ENCODE measurements at regions not wholly inside any gene's neighbourhood (a gene's known extent, or its start where the extent isn't known, plus 50 kb on each side); places are given as distances from the start of the nearest gene placed in this dataset.
"Not testable (repeated sequence)": the region's sequence is repeated elsewhere in the genome, so short reads cannot be mapped to it uniquely, and the experiment has no call there.

DNA sequence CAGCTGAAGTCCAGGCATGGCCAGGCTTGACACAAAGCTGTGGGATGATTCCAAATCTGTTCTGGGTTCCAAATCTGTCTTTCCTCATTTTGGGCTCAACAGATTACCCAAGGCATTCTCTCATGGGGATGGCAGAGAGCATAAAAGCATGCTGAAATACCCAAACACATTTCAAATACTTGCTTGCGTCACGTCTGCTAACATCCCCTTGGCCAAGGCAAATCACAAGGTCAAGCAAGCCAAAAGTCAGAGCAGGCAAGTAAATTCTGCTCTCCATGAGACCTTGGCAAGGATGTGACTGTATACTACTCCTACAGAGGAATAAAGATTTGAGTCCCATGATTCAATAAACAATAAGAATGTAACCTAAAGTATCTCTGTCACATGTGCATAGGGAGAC, 306.7 kb downstream of the EPB41L4A start:
- no peak for DNase-seq (ENCODE audit: low read depth in 2 of 2)

DNA sequence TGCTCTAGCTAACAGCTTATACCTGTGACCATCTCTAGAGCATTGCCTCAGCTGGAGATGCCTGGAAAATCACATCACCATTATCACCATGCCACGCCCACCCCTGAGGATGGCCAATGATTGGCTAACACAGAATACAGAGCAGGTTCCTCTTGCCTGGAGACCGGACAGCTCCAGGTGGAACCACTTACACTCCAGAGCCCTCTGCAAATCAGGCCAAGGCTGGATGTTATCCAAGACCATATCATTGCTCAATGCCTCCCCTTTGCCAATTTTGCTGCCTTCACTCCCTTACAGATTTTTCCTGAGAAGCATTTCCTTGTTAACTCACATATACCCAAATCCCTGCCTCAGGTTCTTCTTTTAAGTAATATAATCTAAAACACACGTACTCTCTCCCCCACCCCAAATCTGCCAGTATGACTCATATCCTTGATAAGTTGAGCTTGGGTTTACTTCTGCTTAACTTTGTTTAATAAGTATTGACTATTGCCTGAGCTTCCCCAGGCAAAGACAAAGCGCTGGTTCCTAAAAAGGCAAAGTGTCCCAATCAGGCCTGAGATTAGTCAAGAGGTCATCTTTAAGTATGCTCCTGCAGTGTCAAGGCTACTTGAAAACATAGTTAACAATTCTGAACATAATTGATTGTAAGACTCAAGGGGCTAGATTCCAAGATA, 309.6 kb downstream of the EPB41L4A start:
- peak; percentile 92 to 95 for DNase-seq (ENCODE audit: low read depth in 2 of 2)

DNA sequence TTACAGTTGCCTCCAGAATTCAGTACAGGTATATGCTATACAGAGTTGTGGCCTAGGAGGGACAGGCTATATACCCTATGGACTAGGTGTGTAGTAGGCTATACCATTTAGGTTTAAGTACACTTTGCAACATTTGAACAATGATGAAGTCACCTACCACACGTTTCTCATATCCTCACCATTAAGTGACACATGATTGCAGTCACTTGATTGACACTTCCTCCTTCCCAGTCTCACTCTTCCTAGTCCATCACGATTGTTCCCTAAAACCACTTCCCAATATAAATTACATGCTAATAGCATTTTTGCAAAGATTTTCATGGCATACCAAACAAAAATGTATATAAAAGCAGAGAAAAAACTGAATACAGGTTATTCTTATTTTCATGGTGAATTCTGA, 312.2 kb downstream of the EPB41L4A start:
- no peak for DNase-seq (ENCODE audit: low read depth in 2 of 2)

DNA sequence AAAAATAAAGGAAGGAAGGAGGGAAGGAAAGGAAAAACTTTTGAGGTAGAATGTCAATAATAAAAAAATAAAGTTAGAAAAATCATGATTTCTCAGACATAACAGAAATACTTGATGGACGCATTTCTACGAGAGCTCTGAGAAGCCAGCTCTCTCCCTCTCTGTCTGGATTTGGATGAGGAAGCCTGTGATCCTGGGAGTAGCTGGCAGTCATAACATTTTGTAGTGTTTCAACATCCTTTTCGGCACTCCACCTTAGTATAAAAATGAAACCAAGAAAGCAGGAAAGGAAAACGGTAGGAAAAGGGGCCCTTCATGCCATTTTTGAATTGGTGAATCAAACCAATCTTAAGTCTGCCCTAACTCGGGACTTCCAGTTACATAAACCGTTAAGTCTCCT, 321.3 kb downstream of the EPB41L4A start:
- DNase-seq (ENCODE audit: low read depth in 2 of 2) = no peak

DNA sequence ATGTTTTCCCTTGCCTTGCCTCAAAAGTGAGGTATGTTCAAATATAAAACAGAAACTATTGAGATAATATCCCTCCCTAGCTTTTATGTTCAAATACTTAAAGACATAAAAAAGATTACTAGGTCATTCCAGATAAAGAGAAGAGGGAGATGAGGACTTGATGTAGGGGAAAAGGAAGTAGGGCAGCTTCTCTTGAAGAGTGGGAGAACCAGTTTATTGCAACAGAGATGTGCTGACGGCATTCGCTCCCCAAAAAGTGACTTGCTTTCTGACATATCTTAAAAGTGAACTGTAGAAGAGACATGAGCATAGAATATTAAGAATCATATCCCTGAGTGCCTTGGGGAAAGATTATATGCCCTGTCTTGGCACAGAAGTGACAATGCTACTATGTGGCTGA, 330.2 kb upstream of the NREP start:
- no peak for DNase-seq (ENCODE audit: low read depth in 2 of 2)

DNA sequence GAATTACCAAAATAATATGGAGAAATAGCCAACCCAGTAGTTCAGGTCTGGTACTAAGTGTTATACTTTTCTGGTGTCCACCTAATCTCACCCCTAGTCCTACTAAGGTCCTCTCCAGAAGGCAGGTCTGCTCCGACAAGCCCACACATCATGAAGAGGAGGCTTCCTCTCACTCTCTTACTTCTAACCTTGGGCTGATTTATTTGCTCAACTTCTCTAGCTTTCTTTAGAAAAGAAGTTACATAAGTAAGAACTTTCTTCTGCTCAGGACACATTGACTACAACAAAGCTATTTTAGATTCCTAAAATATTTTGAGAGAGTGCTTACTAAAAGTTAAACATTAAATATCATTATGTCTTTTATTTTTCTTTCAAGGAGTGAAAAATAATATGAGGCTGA, 329.7 kb upstream of the NREP start:
- DNase-seq (ENCODE audit: low read depth in 2 of 2) = no peak

DNA sequence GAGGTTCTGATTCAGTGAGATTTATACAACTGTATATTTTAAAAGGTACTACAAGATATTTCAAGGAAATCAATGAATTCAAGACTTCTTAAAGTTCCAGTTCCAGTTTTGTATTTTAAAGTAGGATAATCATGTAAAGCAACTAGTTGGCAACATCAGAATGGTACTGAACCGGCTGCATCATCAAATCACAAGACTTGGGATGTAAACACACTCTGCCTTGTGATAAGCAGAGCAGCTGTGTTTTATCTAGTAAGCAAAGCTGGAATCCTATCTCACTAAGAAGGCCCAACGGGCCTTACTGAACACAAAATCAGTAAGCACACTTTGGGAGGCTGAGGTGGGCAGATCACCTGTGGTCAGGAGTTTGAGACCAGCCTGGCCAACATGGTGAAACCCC, 327.2 kb upstream of the NREP start:
- no peak for DNase-seq (ENCODE audit: low read depth in 2 of 2)

DNA sequence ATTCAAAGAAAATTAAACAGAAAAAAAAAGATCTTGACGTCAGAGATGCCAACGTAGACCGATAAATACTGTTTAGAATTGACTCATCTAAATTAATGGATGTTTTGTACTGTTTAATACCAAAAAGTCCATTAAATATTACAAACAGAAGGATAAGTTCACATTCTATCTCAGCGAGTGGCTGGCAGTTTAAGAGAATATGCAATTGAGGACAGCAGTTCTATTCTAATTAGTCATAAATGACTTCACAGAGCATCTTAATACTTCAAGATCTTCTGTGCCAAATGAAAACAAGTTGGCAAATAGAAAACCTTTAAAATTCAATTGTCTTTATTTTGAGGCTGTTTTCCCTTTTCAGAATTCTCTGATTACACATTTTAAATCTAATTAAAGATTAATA, 326.6 kb upstream of the NREP start:
- DNase-seq (ENCODE audit: low read depth in 2 of 2) = no peak

DNA sequence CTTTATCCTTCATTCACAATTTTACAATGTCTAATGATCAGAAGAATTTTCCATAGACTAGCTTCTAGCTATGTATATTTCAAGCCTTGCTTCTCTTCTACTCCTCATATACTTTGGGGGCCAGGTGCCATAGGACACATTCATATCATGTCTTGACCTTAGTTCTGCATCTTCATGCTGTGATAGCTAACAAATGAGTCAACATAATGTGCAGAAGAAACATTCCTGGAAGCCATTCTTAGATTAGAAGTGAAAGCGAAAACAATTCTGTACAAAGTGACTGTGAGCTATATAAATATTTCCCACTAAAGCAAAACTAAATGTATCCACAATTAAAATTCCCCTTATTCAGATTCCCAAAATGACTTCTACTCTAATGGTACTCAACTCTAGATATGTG, 320.2 kb upstream of the NREP start:
- no peak for DNase-seq (ENCODE audit: low read depth in 2 of 2)

DNA sequence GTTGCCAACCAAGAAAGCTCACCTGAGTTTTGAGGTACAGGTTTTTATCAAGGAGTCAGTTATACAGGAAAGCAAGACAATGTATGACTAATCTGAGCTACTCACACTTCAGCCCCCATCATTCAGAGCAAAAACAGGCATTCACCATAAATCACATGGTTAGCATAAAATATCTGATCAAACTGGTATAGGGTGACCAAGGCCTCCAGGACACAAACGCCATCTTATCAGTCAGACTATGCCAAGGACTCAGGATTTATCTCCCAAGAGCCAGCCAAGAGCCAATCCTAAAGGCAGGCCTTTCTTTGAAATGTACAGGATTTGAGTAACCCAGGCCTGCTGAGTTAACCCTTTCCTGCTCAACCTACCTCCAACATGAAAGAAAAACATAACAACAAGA, 313.0 kb upstream of the NREP start:
- no peak for DNase-seq (ENCODE audit: low read depth in 2 of 2)

DNA sequence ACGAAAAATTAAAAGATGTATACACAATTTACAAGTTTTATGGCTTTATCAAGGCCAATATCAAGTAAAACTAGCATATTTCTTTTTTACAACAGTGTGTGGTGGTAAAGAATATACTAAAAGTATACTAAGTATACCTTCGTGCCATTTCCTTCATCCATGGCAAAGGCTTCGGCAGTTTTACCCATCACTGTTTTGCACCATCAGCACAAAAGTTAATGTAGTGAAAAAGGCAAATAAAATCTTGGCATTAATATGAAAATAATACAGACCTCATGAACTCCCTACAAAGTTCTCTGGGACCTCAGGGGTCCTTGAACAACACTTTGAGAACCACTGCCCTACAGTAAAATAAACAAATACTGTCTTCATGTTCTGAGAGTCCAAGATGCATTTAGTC, 312.3 kb upstream of the NREP start:
- DNase-seq (ENCODE audit: low read depth in 2 of 2) = no peak

DNA sequence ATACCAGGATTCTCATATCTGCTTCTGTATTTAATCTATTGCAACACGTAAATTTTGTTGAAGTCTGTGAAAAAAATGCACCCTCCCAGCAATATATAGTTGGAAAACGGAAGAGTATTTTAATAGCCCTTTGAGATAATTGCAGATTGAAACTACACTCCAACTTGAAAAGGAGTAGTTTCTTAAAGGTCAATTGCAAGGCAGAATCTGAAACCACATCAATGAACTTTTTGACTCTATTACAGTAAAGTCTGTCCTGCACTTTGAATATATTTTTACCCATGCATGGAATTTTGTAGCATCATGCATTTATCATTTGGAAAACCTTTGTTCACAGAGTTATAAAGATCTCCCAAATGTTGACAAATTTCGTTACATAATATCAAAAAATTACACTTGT, 311.6 kb upstream of the NREP start:
- no peak for DNase-seq (ENCODE audit: low read depth in 2 of 2)

DNA sequence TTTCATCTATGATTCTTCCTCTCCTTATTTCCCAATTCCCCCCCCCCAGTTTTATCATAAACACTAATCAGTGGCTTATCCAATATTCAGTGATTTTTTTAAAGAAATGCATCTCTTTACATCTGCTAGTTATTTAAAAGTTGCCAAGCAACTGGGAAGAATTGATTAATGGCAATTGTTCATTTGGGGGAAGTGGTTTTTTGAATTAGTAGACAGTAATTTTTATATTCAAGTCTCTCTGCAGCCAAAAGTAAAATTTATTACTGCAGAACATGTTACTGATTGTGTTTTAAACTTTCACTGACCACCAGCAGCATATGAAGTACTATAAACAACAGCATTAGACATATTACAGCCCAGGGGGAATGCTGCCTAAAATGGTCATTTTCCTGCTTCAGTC, 308.8 kb upstream of the NREP start:
- peak; percentile 53 to 57 for DNase-seq (ENCODE audit: low read depth in 2 of 2)

DNA sequence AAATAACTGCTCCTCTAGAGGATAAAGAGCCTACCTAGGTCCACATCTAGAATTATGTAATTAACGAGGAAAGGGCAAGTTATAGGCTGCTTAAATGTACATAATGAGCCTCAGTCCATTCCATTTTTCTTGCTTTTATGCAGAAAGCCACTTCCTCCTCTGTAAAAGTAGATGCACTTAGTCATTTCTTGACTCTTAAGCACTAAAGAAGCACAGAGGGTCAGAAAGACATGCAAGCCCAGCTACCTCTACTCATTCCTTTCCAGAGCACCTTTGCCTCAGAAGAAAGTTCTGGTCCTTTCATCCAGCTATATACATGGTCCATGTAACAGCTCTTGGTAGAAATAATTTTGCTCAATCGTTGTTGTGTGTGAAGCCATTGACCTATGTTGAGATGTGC, 308.0 kb upstream of the NREP start:
- no peak for DNase-seq (ENCODE audit: low read depth in 2 of 2)

DNA sequence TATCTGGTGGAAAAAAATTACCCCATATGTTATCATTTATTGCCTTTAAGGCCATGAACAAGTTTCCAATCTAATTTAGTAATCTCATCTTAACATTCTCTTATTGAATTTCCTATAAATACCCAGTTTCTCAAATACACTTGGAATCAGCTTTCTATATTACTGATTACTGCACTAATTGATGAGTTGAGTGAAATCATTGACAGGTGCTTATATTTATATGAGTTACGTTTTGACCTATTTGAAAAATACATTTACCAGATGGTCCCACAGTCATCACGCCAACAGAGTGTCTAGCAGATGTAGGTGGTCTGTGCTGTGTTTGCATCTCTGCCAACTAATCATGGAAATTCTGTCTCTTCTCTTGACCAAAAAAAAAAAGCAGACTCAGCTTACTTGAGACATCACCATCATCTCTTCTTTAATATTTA, 307.3 kb upstream of the NREP start:
- no peak for DNase-seq (ENCODE audit: low read depth in 2 of 2)

DNA sequence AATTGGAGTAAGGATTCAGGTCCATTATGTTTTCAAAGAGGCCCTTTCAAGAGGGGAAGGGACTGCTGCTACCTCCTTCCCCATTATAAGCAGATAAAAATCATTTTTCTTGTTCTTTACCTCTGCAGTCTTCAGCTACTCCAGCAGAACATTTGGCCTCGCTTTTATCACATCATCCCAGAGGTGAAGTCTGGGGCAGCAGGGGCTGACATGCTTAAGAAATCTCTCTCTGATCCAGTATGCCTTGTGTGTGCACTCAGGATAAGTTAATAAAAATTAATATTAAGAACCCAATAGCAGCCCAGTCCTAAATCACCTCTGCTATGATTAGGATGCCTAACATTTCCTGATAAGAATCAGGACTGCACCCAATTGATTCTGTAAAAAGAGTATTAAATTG, 306.9 kb upstream of the NREP start:
- no peak for DNase-seq (ENCODE audit: low read depth in 2 of 2)

DNA sequence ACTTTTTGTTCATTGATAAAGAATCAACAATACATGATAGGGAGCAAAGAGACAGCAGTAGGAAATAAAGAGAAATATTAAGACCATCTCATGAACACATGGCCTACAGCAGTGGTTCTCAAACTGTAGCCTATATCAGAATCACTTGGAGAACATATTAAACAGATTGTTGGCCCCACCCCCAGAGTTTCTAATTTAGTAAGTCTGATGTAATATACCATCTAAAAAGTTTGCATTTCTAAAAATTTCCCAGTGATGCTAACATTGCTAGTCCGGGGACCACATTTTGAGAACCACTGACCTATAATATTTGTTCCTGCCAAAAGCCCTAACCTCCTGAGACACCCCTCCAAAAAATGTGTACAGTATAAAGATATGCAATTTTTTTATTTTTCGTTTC, 306.2 kb upstream of the NREP start:
- DNase-seq (ENCODE audit: low read depth in 2 of 2) = no peak

DNA sequence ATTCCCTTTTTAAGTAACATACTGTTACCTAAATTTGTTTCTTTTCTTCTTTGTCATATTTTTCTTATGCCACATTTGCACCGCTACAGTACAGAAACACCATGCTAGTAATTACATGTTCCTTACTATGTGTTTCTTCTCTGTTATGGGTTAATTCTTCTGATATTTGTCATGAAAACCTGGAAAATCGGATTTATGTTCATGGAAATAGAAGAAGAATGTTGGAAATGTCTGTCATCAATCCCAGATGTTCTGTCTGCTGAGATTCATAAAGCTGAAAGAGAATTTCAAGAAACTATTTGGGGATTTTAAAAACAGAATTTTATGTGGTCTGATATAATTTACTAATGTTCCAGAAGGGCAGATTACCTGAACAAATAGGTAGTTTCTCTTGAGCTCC, 305.2 kb upstream of the NREP start:
- DNase-seq (ENCODE audit: low read depth in 2 of 2) = no peak

DNA sequence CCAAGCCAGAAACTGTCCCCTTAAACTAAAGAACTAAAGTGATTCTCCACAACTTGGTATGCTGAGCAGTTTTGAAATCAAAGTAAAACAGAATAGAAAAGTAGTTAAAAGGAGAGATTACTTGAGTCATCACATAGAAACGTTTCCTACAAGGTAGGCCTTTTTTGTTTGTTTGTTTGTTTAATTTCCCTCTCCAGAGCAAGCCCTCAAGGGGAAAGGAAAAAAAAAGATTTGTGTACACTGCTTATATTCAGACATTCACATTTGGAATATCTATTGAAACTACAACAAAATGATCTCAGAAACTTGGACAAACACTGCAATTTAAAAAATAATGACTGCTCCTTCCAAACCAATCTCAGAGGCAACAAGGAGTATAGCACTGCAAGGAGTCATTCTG, 304.7 kb upstream of the NREP start:
- no peak for DNase-seq (ENCODE audit: low read depth in 2 of 2)

DNA sequence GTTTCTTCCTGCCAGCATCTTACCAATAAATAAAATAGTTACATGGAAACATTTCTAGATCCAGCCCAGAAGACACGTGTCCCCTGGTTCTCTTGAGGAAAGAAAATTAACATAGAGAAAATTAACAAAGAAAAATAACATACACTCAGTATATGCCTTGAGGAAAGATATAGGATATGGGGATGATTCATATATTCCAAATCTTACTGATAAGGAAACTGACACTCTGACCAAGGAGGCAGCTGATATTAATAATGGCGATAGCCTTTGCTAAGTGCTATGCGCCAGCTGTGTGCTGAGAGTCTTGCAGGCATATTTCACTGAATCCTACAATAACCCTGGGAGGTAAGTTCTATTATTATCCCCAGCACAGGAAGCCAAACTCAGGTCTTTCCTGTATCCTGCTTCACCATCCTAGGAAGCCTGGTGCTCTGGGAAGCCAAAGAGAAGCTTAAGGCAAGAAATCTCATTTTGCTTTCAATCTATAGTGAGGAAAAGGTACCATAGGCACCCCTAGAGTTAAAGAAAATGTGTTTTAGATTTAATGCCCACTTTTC, 302.7 kb upstream of the NREP start:
- no peak for DNase-seq (ENCODE audit: low read depth in 2 of 2)

DNA sequence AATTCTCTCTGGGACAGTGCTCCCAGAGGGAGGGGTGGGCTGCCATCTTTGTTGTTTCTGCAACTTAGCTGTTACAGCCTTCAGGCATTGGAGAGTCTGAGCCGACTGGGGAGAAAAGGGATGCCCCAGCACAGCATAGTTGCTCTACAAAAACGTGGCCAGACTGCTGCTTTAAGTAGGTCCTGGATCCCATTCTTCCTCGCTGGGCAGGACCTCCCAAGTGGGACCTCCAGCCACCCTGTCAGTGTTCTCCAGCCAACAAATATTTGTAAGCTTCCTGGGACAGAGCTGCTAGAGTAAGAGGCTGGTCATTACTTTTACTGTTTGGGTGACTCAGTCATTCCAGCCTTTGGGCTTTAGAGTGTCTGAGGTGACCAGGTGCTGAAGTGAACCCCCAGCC, 292.7 kb upstream of the NREP start:
- DNase-seq (ENCODE audit: low read depth in 2 of 2) = no peak

DNA sequence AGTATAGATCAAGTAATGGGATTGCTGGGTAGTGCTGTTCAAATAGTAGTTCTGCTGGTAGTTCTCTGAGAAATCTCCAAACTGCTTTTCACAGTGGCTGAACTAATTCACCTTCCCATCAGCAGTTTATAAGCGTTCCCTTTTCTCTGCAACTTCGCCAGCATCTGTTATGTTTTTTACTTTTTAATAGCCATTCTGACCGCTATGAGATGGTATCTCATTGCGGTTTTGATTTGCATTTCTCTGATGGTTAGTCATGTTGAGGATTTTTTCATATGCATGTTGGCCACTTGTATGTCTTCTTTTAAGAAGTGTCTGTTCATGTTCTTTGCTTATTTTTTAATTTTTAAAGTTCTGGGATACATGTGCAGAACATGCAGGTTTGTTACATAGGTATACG, 279.2 kb upstream of the NREP start:
- no peak for DNase-seq (ENCODE audit: low read depth in 2 of 2)

DNA sequence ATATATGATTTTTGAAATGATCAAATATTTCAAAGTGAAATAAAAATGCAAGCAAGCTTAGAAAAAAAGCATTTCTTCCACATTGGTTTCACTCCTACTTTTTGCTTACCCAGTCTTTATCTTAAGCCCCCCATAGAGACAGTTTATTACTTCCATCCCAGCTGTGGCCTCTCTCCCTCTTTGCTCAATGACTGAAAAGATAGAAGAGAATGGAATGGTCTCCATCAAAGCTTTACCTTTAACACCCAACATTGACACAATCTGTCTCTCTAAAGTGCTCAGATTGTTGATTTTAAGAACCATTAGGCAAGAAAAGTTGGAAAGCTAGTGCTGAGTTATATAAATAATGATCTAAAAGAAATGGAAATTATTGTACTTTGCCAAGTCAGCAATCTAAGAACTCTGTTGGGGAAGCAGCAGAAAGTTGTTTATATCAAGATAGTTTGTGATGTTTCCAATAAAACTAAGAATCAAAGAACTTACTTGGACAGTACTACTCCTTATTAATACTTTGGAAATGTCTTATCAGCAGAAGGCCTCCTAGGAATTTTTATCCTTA, 277.5 kb upstream of the NREP start:
- DNase-seq (ENCODE audit: low read depth in 2 of 2) = no peak

DNA sequence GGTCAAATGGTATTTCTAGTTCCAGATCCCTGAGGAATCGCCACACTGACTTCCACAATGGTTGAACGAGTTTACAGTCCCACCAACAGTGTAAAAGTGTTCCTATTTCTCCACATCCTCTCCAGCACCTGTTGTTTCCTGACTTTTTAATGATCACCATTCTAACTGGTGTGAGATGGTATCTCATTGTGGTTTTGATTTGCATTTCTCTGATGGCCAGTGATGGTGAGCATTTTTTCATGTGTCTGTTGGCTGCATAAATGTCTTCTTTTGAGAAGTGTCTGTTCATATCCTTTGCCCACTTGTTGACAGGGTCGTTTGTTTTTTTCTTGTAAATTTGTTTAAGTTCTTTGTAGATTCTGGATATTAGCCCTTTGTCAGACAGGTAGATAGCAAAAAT, 269.9 kb upstream of the NREP start:
- not testable (repeated sequence) for DNase-seq (ENCODE audit: low read depth in 2 of 2)

All from fibroblast of skin of left biceps (primary cell).